HCT116 (cell line): ENCODE measurements at regions not wholly inside any gene's neighbourhood (a gene's known extent, or its start where the extent isn't known, plus 50 kb on each side); places are given as distances from the start of the nearest gene placed in this dataset.

Experiments used
- ATAC-seq: fragments of 200-7000 bp; cut with Tn5 transposase; 2 replicates; pipeline ENCODE4 v1.9.1; 2020; ENCODE audit warnings: mild to moderate bottlenecking, moderate library complexity
- BruUV-seq: library from RNA; stranded (reverse); fragments of 400-500 nt; replicated peaks from 2 replicates; lab custom pipeline; 2021; lab: Mats Ljungman, UMichigan
- CTCF ChIA-PET: fragments of 300-600 bp; sonication (Branson Sonifier 250); formaldehyde crosslinking; loops from one replicate; lab custom pipeline; 2021; ENCODE audit warnings: antibody characterized with exemption; lab: Charles Lee
- POLR2A ChIA-PET: fragments of 300-600, 350-600 bp; sonication (Branson Sonifier 250); formaldehyde crosslinking; loops from one replicate; lab custom pipeline; 2021; ENCODE audit warnings: antibody characterized with exemption; lab: Charles Lee
- RAD21 ChIA-PET, 2 experiments: fragments of 300-600 bp; sonication (Branson Sonifier 250); formaldehyde crosslinking; loops; one replicate each; lab custom pipeline; 2023; ENCODE audit warnings: low total read pairs in 2 of 2; ENCODE audit not compliant: uncharacterized antibody in 2 of 2, unreplicated experiment in 2 of 2, low non-redundant PET in 1 of 2; lab: Charles Lee
- DNase-seq: peaks from one replicate; pipeline ENCODE4 v3.0.0-alpha.2; 2010; ENCODE audit warnings: low read depth, low spot score
- H2AFZ ChIP-seq: fragments of 200-600 bp; shearing (Covaris generic), sonication (generic); 2 replicates; pipeline ENCODE4 v1.6.1; 2017; ENCODE audit warnings: low read depth, mixed run types, mixed read lengths, antibody characterized with exemption, low read length; ENCODE audit not compliant: poor library complexity, severe bottlenecking
- H3K27ac ChIP-seq: 2 replicates; pipeline ENCODE4 v1.5.1; 2012; ENCODE audit warnings: low read depth, low read length
- H3K27me3 ChIP-seq: fragments of 200-600 bp; sonication (generic); 2 replicates; pipeline ENCODE4 v1.6.1; 2016; ENCODE audit warnings: mixed run types, low read length, mixed read lengths; ENCODE audit not compliant: insufficient read depth
- H3K36me3 ChIP-seq, 2 experiments: fragments of 200-500 bp in 1 of 2; fragments of 200-600 bp in 1 of 2; sonication (Bioruptor generic) in 1 of 2; sonication (generic) in 1 of 2; 2 replicates each; pipeline versions ENCODE4 v1.5.1 to v1.6.1; 2014 to 2016; ENCODE audit warnings: low read length in 2 of 2, inconsistent platforms in 1 of 2, mixed read lengths in 1 of 2, mixed run types in 1 of 2; ENCODE audit not compliant: insufficient read depth in 2 of 2, control insufficient read depth in 1 of 2
- H3K4me1 ChIP-seq, 2 experiments: fragments of 200-600 bp in 1 of 2; sonication (generic) in 1 of 2; 2 replicates each; pipeline versions ENCODE4 v1.5.1 to v1.6.1; 2012 to 2017; ENCODE audit warnings: low read length in 2 of 2, inconsistent platforms in 1 of 2, mild to moderate bottlenecking in 1 of 2, mixed read lengths in 1 of 2, mixed run types in 1 of 2, moderate library complexity in 1 of 2; ENCODE audit not compliant: insufficient read depth in 2 of 2, control insufficient read depth in 1 of 2
- H3K4me2 ChIP-seq: fragments of 200-600 bp; sonication (generic); 2 replicates; pipeline ENCODE4 v1.6.1; 2017; ENCODE audit warnings: mixed run types, low read length, mixed read lengths
- H3K4me3 ChIP-seq, 2 experiments: fragments of 200-600 bp in 1 of 2; sonication (generic) in 1 of 2; replicated peaks in 1 of 2; 2 replicates each; pipeline ENCODE4 v1.5.1; 2011 to 2016; ENCODE audit warnings: low read length in 2 of 2, control low read depth in 1 of 2, low read depth in 1 of 2, mild to moderate bottlenecking in 1 of 2, mixed read lengths in 1 of 2, mixed run types in 1 of 2
- H3K79me2 ChIP-seq: fragments of 200-600 bp; sonication (generic); 2 replicates; pipeline ENCODE4 v1.6.1; 2017; ENCODE audit warnings: mild to moderate bottlenecking, mixed run types, low read length, moderate library complexity, mixed read lengths; ENCODE audit not compliant: insufficient read depth
- H3K9ac ChIP-seq: fragments of 200-600 bp; sonication (generic); 2 replicates; pipeline ENCODE4 v1.6.1; 2016; ENCODE audit warnings: low read length, mixed read lengths
- H3K9me2 ChIP-seq: fragments of 200-600 bp; sonication (generic), shearing (Covaris generic); 2 replicates; pipeline ENCODE4 v1.6.1; 2017; ENCODE audit warnings: mixed run types, mild to moderate bottlenecking, moderate library complexity; ENCODE audit not compliant: insufficient read depth
- H3K9me3 ChIP-seq, 2 experiments: fragments of 200-500 bp in 1 of 2; fragments of 200-600 bp in 1 of 2; sonication (Bioruptor generic) in 1 of 2; sonication (generic) in 1 of 2; 2 replicates each; pipeline ENCODE4 v1.6.1; 2014 to 2017; ENCODE audit warnings: low read length in 2 of 2, mixed read lengths in 2 of 2, inconsistent platforms in 1 of 2, low read depth in 1 of 2, mild to moderate bottlenecking in 1 of 2, mixed run types in 1 of 2, moderate library complexity in 1 of 2; ENCODE audit not compliant: control insufficient read depth in 1 of 2, insufficient read depth in 1 of 2
- H4K20me1 ChIP-seq: fragments of 200-600 bp; sonication (generic), shearing (Covaris generic); 2 replicates; pipeline ENCODE4 v1.6.1; 2017; ENCODE audit warnings: mixed run types, mild to moderate bottlenecking, moderate library complexity; ENCODE audit not compliant: insufficient read depth
- ATF3 ChIP-seq: IDR thresholded peaks from 2 replicates; pipeline ENCODE4 v1.6.1; 2012
- CTCF ChIP-seq, 3 experiments: fragments of 200-600 bp in 1 of 3; sonication (generic) in 1 of 3; IDR thresholded peaks in 2 of 3; conservative IDR thresholded peaks in 1 of 3; 2 replicates each; pipeline ENCODE4 v1.5.1; 2012 to 2017; ENCODE audit warnings: low read depth in 2 of 3, low read length in 2 of 3, antibody characterized with exemption in 1 of 3, borderline replicate concordance in 1 of 3, control low read depth in 1 of 3, mild to moderate bottlenecking in 1 of 3, mixed read lengths in 1 of 3, mixed run types in 1 of 3, moderate library complexity in 1 of 3; ENCODE audit not compliant: insufficient read depth in 1 of 3
- ELF1 ChIP-seq: IDR thresholded peaks from 2 replicates; pipeline ENCODE4 v1.6.1; 2012; ENCODE audit warnings: low read depth, borderline replicate concordance
- EZH2 ChIP-seq: fragments of 200-600 bp; sonication (generic); IDR thresholded peaks from 2 replicates; pipeline ENCODE4 v1.6.1; 2017; ENCODE audit warnings: antibody characterized with exemption, mixed run types
- EZH2phosphoT487 ChIP-seq: fragments of 200-600 bp; IDR thresholded peaks from 2 replicates; pipeline ENCODE4 v1.6.1; 2018; ENCODE audit warnings: antibody characterized with exemption, borderline replicate concordance
- MAX ChIP-seq: IDR thresholded peaks from 2 replicates; pipeline ENCODE4 v1.6.1; 2012
- RAD21 ChIP-seq: IDR thresholded peaks from 2 replicates; pipeline ENCODE4 v1.6.1; 2012; ENCODE audit warnings: low read depth, mild to moderate bottlenecking
- TCF7L2 ChIP-seq: IDR thresholded peaks from 2 replicates; pipeline ENCODE4 v1.7.0; 2011; ENCODE audit warnings: borderline replicate concordance, inconsistent platforms; ENCODE audit not compliant: insufficient read depth, insufficient read length; ENCODE audit errors: extremely low read depth
- intact Hi-C: fragments of 100-400 bp; cut with micrococcal nuclease; formaldehyde crosslinking; loops from 2 replicates; pipeline ENCODE4 v1.10.0; 2022

- no peaks in the 10 kb centered on the region for H3K9me2 ChIP-seq
- intact Hi-C loops: no loop called here
- no peaks in the 10 kb centered on the region for H3K36me3 ChIP-seq
- BruUV-seq: no TSS peak
- H3K27me3 ChIP-seq: no peaks in the 10 kb centered on the region
- DNase-seq (no peak), ATAC-seq (no peak)
- H3K4me1 ChIP-seq: no peaks in the 10 kb centered on the region
- no peaks in the 10 kb centered on the region for H4K20me1 ChIP-seq
- no peak overlapping the region for H2AFZ ChIP-seq
- H3K79me2 ChIP-seq: 0 out of 2 replicates have a peak, but pooled peaks cover 3% of the 10 kb centered on the region
- no peak overlapping the region for H3K9ac ChIP-seq
- no peak overlapping the region for H3K4me2 ChIP-seq
- no peak overlapping the region for H3K4me3 ChIP-seq
- CTCF ChIA-PET: no interaction called here
- POLR2A ChIA-PET: no interaction called here
- H3K9me3 ChIP-seq: no peaks in the 10 kb centered on the region
- no peak overlapping the region for H3K27ac ChIP-seq
- RAD21 ChIA-PET: no interaction called here
- no peak for TF ChIP-seq CTCF (IDR thresholded peaks at IDR 0.05 in 2 of 3, conservative IDR thresholded peaks at IDR 0.05 in 1 of 3; ENCODE audit: borderline replicate concordance in 1 of 3, insufficient read depth in 1 of 3, low read depth in 2 of 3, low read length in 2 of 3)
- TF ChIP-seq EZH2phosphoT487: no peak
- no peak for TF ChIP-seq EZH2
- no peak for TF ChIP-seq ATF3
- TF ChIP-seq MAX: no peak
- no peak for TF ChIP-seq ELF1
- no peak for TF ChIP-seq RAD21
- no peak for TF ChIP-seq TCF7L2
These were observed 211.4 kb downstream of the KCNRG start for GRCh38 chr13:50226515-50227155.
